SKM-1 (cell line): ENCODE measurements at regions not wholly inside any gene's neighbourhood (a gene's known extent, or its start where the extent isn't known, plus 50 kb on each side); places are given as distances from the start of the nearest gene placed in this dataset.

Experiments
- DNase-seq: peaks from one replicate; lab custom pipeline; 2025; ENCODE audit not compliant: unreplicated experiment; lab: John Stamatoyannopoulos, UW

- no peak for DNase-seq
Observed at GRCh38 chr5:109533751-109534272, 124.0 kb upstream of the PJA2 start.

- DNase-seq = no peak
Observed at GRCh38 chr5:109532773-109533364, 123.1 kb upstream of the PJA2 start.

GRCh38 chr5:109531262-109531661 lies 121.5 kb upstream of the PJA2 start:
- DNase-seq = no peak

GRCh38 chr5:109529987-109530386 lies 120.2 kb upstream of the PJA2 start:
- no peak for DNase-seq

- no peak for DNase-seq
Observed at GRCh38 chr5:109529520-109529919, 119.7 kb upstream of the PJA2 start.

GRCh38 chr5:109524555-109524954 lies 114.8 kb upstream of the PJA2 start:
- DNase-seq = no peak

GRCh38 chr5:109524026-109524425 lies 114.3 kb upstream of the PJA2 start:
- DNase-seq = no peak

- DNase-seq = no peak
Observed at GRCh38 chr5:109522404-109522803, 112.6 kb upstream of the PJA2 start.

- no peak for DNase-seq
Observed at GRCh38 chr5:109519416-109519815, 109.6 kb upstream of the PJA2 start.

GRCh38 chr5:109516390-109516789 lies 106.6 kb upstream of the PJA2 start:
- DNase-seq = no peak

- DNase-seq = no peak
Observed at GRCh38 chr5:109511980-109512734, 102.4 kb upstream of the PJA2 start.

GRCh38 chr5:109506556-109506955 lies 96.8 kb upstream of the PJA2 start:
- DNase-seq = no peak

- no peak for DNase-seq
Observed at GRCh38 chr5:109496112-109496511, 86.3 kb upstream of the PJA2 start.

- DNase-seq = no peak
Observed at GRCh38 chr5:109487753-109488420, 78.1 kb upstream of the PJA2 start.

- DNase-seq = no peak
Observed at GRCh38 chr5:109486200-109486804, 76.5 kb upstream of the PJA2 start.

GRCh38 chr5:109485030-109485429 lies 75.3 kb upstream of the PJA2 start:
- DNase-seq = no peak

GRCh38 chr5:109484597-109484996 lies 74.8 kb upstream of the PJA2 start:
- DNase-seq = no peak

GRCh38 chr5:109483395-109483971 lies 73.7 kb upstream of the PJA2 start:
- no peak for DNase-seq

- DNase-seq = no peak
Observed at GRCh38 chr5:109482748-109483147, 73.0 kb upstream of the PJA2 start.

GRCh38 chr5:109479260-109479860 lies 69.6 kb upstream of the PJA2 start:
- DNase-seq = peak; percentile 12

- no peak for DNase-seq
Observed at GRCh38 chr5:109478830-109479229, 69.1 kb upstream of the PJA2 start.
